ENCODE measurements at regions not wholly inside any gene's neighbourhood (a gene's known extent, or its start where the extent isn't known, plus 50 kb on each side); places are given as distances from the start of the nearest gene placed in this dataset.

- H2AFZ ChIP-seq (ENCODE audit: low read depth, low read length), result no peak overlapping the region
- Mint-ChIP-seq H3K36me3 (ENCODE audit: low read depth, unreplicated experiment) (no peaks in the 10 kb centered on the region), H3K27me3 (ENCODE audit: low read depth, unreplicated experiment) (peaks cover 57% of the 10 kb centered on the region), H3K27ac (ENCODE audit: unreplicated experiment) (no peak overlapping the region), H3K4me1 (ENCODE audit: low read depth, unreplicated experiment) (peaks cover 15% of the 10 kb centered on the region), H3K4me3 (ENCODE audit: unreplicated experiment) (no peak overlapping the region), H3K9me3 (ENCODE audit: unreplicated experiment) (peaks cover 2% of the 10 kb centered on the region)
- no peak overlapping the region for H3K27ac ChIP-seq (ENCODE audit: low read depth, low read length)
- no peaks in the 10 kb centered on the region for H3K79me2 ChIP-seq (ENCODE audit: insufficient read depth, low read length)
- H3K9me3 ChIP-seq (ENCODE audit: insufficient read depth, low read depth, low read length), result no peaks in the 10 kb centered on the region
- no peak for FAIRE-seq
- TF ChIP-seq EZH2 (IDR thresholded peaks at IDR 0.05; ENCODE audit: insufficient read depth, low read length), result no peak
- TF ChIP-seq CTCF (IDR thresholded peaks at IDR 0.05; ENCODE audit: insufficient read depth, low read depth, low read length), result no peak
- DNase-seq (ENCODE audit: low read depth), result no peak
- H3K4me1 ChIP-seq (ENCODE audit: insufficient read depth, low read length), result peaks cover 9% of the 10 kb centered on the region
- H3K4me2 ChIP-seq (ENCODE audit: low read length), result no peak overlapping the region
- no peaks in the 10 kb centered on the region for H3K27me3 ChIP-seq (ENCODE audit: insufficient read depth, low read length)
- H3K4me3 ChIP-seq (ENCODE audit: insufficient read depth, low read depth, low read length), result no peak overlapping the region
- H3K9ac ChIP-seq (ENCODE audit: low read length), result no peak overlapping the region
- H4K20me1 ChIP-seq (ENCODE audit: insufficient read depth, low read length), result no peaks in the 10 kb centered on the region
- no peaks in the 10 kb centered on the region for H3K36me3 ChIP-seq (ENCODE audit: insufficient read depth, low read length)
These were observed 246.2 kb downstream of the LRFN2 start for GRCh38 chr6:40340957-40341356.

DNA sequence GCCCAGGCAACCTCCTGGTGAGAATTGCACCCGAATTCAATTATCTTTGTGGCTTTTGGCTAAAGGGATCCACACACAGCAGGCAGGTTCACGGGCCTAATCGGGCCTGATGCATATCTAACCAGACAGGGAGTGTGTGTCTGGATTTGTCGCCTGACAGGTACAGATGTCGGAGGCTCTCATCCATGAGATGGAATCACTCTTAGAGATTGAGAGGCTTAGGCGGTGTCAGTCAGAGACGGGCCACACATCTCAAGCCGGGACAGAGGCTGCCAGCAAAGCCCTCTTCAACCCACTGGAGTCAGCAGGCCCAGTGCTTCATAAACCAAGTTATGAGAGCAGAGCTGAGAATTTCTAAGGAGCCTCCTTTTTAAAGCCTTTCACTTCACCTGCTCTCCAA lies 247.0 kb downstream of the LRFN2 start:
- Histone ChIP-seq H3K9me3 (ENCODE audit: insufficient read depth, low read depth, low read length) (no peaks in the 10 kb centered on the region), H3K4me3 (ENCODE audit: insufficient read depth, low read depth, low read length) (no peak overlapping the region), H3K4me1 (ENCODE audit: insufficient read depth, low read length) (peaks cover 3% of the 10 kb centered on the region), H3K4me2 (ENCODE audit: low read length) (no peak overlapping the region), H3K36me3 (ENCODE audit: insufficient read depth, low read length) (no peaks in the 10 kb centered on the region), H3K79me2 (ENCODE audit: insufficient read depth, low read length) (no peaks in the 10 kb centered on the region), H3K9ac (ENCODE audit: low read length) (no peak overlapping the region), H3K27me3 (ENCODE audit: insufficient read depth, low read length) (no peaks in the 10 kb centered on the region), H4K20me1 (ENCODE audit: insufficient read depth, low read length) (no peaks in the 10 kb centered on the region), H2AFZ (ENCODE audit: low read depth, low read length) (no peak overlapping the region), H3K27ac (ENCODE audit: low read depth, low read length) (no peak overlapping the region)
- no peak for DNase-seq (ENCODE audit: low read depth)
- peaks cover 59% of the 10 kb centered on the region for H3K27me3 Mint-ChIP-seq (ENCODE audit: low read depth, unreplicated experiment)
- FAIRE-seq, result no peak
- TF ChIP-seq EZH2 (IDR thresholded peaks at IDR 0.05; ENCODE audit: insufficient read depth, low read length) (no peak), CTCF (IDR thresholded peaks at IDR 0.05; ENCODE audit: insufficient read depth, low read depth, low read length) (no peak)
- no peak overlapping the region for H3K4me3 Mint-ChIP-seq (ENCODE audit: unreplicated experiment)
- H3K4me1 Mint-ChIP-seq (ENCODE audit: low read depth, unreplicated experiment), result peaks cover 14% of the 10 kb centered on the region
- peaks cover 1% of the 10 kb centered on the region for H3K36me3 Mint-ChIP-seq (ENCODE audit: low read depth, unreplicated experiment)
- H3K27ac Mint-ChIP-seq (ENCODE audit: unreplicated experiment), result no peak overlapping the region
- H3K9me3 Mint-ChIP-seq (ENCODE audit: unreplicated experiment), result peaks cover 2% of the 10 kb centered on the region

DNA sequence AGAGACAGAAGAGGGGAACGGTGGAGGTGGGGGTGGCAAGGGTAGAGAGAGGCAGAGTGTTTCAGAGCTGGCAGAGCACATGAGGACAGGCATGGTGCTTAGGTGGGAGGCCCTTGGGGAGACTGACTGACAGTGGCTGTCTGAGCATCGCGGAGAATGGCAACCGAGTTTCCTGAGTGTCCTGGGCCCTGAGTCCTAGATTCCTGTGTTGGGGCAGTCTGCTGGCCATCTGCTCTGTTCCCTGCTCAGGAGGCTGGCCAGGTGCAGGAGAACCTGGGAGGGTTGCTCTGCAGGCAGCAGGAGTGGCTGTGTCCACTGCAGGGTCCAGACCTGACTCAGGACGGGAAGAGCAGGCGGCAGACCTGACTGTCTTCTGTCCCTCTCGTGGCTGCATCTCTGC lies 248.9 kb downstream of the LRFN2 start:
- Mint-ChIP-seq H3K36me3 (ENCODE audit: low read depth, unreplicated experiment) (peaks cover 1% of the 10 kb centered on the region), H3K4me1 (ENCODE audit: low read depth, unreplicated experiment) (peaks cover 12% of the 10 kb centered on the region), H3K27ac (ENCODE audit: unreplicated experiment) (no peak overlapping the region), H3K9me3 (ENCODE audit: unreplicated experiment) (peaks cover 2% of the 10 kb centered on the region), H3K4me3 (ENCODE audit: unreplicated experiment) (no peak overlapping the region), H3K27me3 (ENCODE audit: low read depth, unreplicated experiment) (peaks cover 66% of the 10 kb centered on the region)
- DNase-seq (ENCODE audit: low read depth), result no peak
- Histone ChIP-seq H3K27ac (ENCODE audit: low read depth, low read length) (no peak overlapping the region), H3K79me2 (ENCODE audit: insufficient read depth, low read length) (no peaks in the 10 kb centered on the region), H3K4me2 (ENCODE audit: low read length) (no peak overlapping the region), H2AFZ (ENCODE audit: low read depth, low read length) (no peak overlapping the region), H3K4me3 (ENCODE audit: insufficient read depth, low read depth, low read length) (no peak overlapping the region), H3K9me3 (ENCODE audit: insufficient read depth, low read depth, low read length) (no peaks in the 10 kb centered on the region), H3K36me3 (ENCODE audit: insufficient read depth, low read length) (no peaks in the 10 kb centered on the region), H3K9ac (ENCODE audit: low read length) (no peak overlapping the region), H3K4me1 (ENCODE audit: insufficient read depth, low read length) (no peaks in the 10 kb centered on the region), H4K20me1 (ENCODE audit: insufficient read depth, low read length) (no peaks in the 10 kb centered on the region), H3K27me3 (ENCODE audit: insufficient read depth, low read length) (peaks cover 3% of the 10 kb centered on the region)
- no peak for TF ChIP-seq EZH2 (IDR thresholded peaks at IDR 0.05; ENCODE audit: insufficient read depth, low read length)
- TF ChIP-seq CTCF (IDR thresholded peaks at IDR 0.05; ENCODE audit: insufficient read depth, low read depth, low read length), result no peak
- FAIRE-seq, result no peak

Measured in astrocyte (in vitro differentiated cells and primary cell).